SK-N-SH (cell line): ENCODE measurements at regions not wholly inside any gene's neighbourhood (a gene's known extent, or its start where the extent isn't known, plus 50 kb on each side); places are given as distances from the start of the nearest gene placed in this dataset.

Experiments
- CTCF ChIA-PET: fragments of 300-600, 350-600 bp; formaldehyde crosslinking; extraction: SDS; loops from one replicate; lab custom pipeline; 2021; lab: Yijun Ruan, JAX
- POLR2A ChIA-PET: fragments of 350-600 bp; sonication (Branson Sonifier 250); formaldehyde crosslinking; extraction: SDS; loops from one replicate; lab custom pipeline; 2020; ENCODE audit warnings: antibody characterized with exemption, inconsistent platforms; lab: Yijun Ruan, JAX
- DNase-seq: peaks from one replicate; pipeline ENCODE4 v3.0.0; 2012
- H2AFZ ChIP-seq: fragments of 200-600 bp; sonication (generic); 2 replicates; pipeline ENCODE4 v1.8.1; 2016; ENCODE audit warnings: antibody characterized with exemption, mild to moderate bottlenecking, low read depth
- H3F3A ChIP-seq: fragments of 200-600 bp; sonication (generic); replicated peaks from 2 replicates; pipeline ENCODE3; 2016; ENCODE audit warnings: antibody characterized with exemption, mild to moderate bottlenecking; ENCODE audit not compliant: insufficient read depth
- H3K27ac ChIP-seq, 2 experiments: fragments of 200-500 bp in 1 of 2; fragments of 200-600 bp in 1 of 2; sonication (Bioruptor generic) in 1 of 2; sonication (generic), shearing (Covaris generic) in 1 of 2; 2 replicates each; pipeline versions ENCODE4 v1.5.1 to v1.6.1; 2014 to 2016; ENCODE audit warnings: low read depth in 2 of 2, inconsistent platforms in 1 of 2, low read length in 1 of 2, mild to moderate bottlenecking in 1 of 2, mixed read lengths in 1 of 2
- H3K27me3 ChIP-seq: fragments of 200-600 bp; sonication (generic), shearing (Covaris generic); 2 replicates; pipeline ENCODE4 v1.6.1; 2016; ENCODE audit warnings: mixed run types; ENCODE audit not compliant: insufficient read depth
- H3K36me3 ChIP-seq, 2 experiments: fragments of 200-500 bp in 1 of 2; fragments of 200-600 bp in 1 of 2; sonication (Bioruptor generic) in 1 of 2; sonication (generic) in 1 of 2; replicated peaks in 1 of 2; 2 replicates each; pipeline versions ENCODE3 to v1.5.1; 2014 to 2016; ENCODE audit warnings: low read length in 1 of 2, mild to moderate bottlenecking in 1 of 2; ENCODE audit not compliant: insufficient read depth in 2 of 2, control insufficient read depth in 1 of 2
- H3K4me1 ChIP-seq, 2 experiments: fragments of 200-500 bp in 1 of 2; fragments of 200-600 bp in 1 of 2; sonication (Bioruptor generic) in 1 of 2; sonication (generic), shearing (Covaris generic) in 1 of 2; 2 replicates each; pipeline versions ENCODE4 v1.5.1 to v1.6.1; 2014 to 2016; ENCODE audit warnings: low read depth in 1 of 2, low read length in 1 of 2, mixed run types in 1 of 2; ENCODE audit not compliant: insufficient read depth in 2 of 2, control insufficient read depth in 1 of 2
- H3K4me2 ChIP-seq: fragments of 200-600 bp; sonication (generic), shearing (Covaris generic); 2 replicates; pipeline ENCODE4 v1.6.1; 2017; ENCODE audit warnings: mixed run types
- H3K4me3 ChIP-seq, 2 experiments: fragments of 200-500 bp in 1 of 2; fragments of 200-600 bp in 1 of 2; sonication (Bioruptor generic) in 1 of 2; sonication (generic), shearing (Covaris generic) in 1 of 2; 2 replicates each; pipeline versions ENCODE4 v1.5.1 to v1.8.1; 2014 to 2016; ENCODE audit warnings: low read depth in 2 of 2, inconsistent platforms in 1 of 2, low read length in 1 of 2, mild to moderate bottlenecking in 1 of 2, mixed read lengths in 1 of 2, moderate library complexity in 1 of 2
- H3K79me2 ChIP-seq: fragments of 200-600 bp; sonication (generic); 2 replicates; pipeline ENCODE4 v1.8.1; 2017; ENCODE audit warnings: mild to moderate bottlenecking; ENCODE audit not compliant: insufficient read depth
- H3K9ac ChIP-seq: fragments of 200-600 bp; sonication (generic); 2 replicates; pipeline ENCODE4 v1.6.1; 2017; ENCODE audit warnings: mixed run types
- H3K9me2 ChIP-seq: fragments of 200-600 bp; sonication (generic); 2 replicates; pipeline ENCODE4 v1.6.1; 2017; ENCODE audit warnings: mixed run types
- H3K9me3 ChIP-seq: fragments of 200-600 bp; sonication (generic); 2 replicates; pipeline ENCODE4 v1.6.1; 2017; ENCODE audit warnings: mixed run types, mild to moderate bottlenecking, moderate library complexity
- H4K20me1 ChIP-seq: fragments of 200-600 bp; sonication (generic); 2 replicates; pipeline ENCODE4 v1.6.1; 2017; ENCODE audit warnings: mild to moderate bottlenecking, mixed run types; ENCODE audit not compliant: insufficient read depth
- ELF1 ChIP-seq: IDR thresholded peaks from 2 replicates; pipeline ENCODE4 v1.4.0; 2012
- EZH2phosphoT487 ChIP-seq: fragments of 200-600 bp; sonication (generic); IDR thresholded peaks from 2 replicates; pipeline ENCODE4 v1.6.1; 2017; ENCODE audit warnings: low read depth, mixed run types, mild to moderate bottlenecking, antibody characterized with exemption, moderate library complexity, borderline replicate concordance
- FOSL2 ChIP-seq: IDR thresholded peaks from 2 replicates; pipeline ENCODE4 v1.4.0; 2012; ENCODE audit warnings: low read depth, mild to moderate bottlenecking, moderate library complexity, borderline replicate concordance
- FOXM1 ChIP-seq: IDR thresholded peaks from 2 replicates; pipeline ENCODE4 v1.4.0; 2012; ENCODE audit warnings: low read depth, mild to moderate bottlenecking
- MXI1 ChIP-seq: IDR thresholded peaks from 2 replicates; pipeline ENCODE4 v1.6.1; 2012; ENCODE audit warnings: mild to moderate bottlenecking, low read depth, low read length, improper control_type of control experiment
- NRF1 ChIP-seq: IDR thresholded peaks from 2 replicates; pipeline ENCODE4 v1.6.1; 2012; ENCODE audit warnings: low read depth, mild to moderate bottlenecking, low read length
- POLR2AphosphoS5 ChIP-seq: IDR thresholded peaks from 2 replicates; pipeline ENCODE4 v1.6.1; 2012; ENCODE audit warnings: low read depth, low read length
- RXRA ChIP-seq: IDR thresholded peaks from 2 replicates; pipeline ENCODE4 v1.4.0; 2012; ENCODE audit warnings: low read depth, mild to moderate bottlenecking, borderline replicate concordance
- SIN3A ChIP-seq: IDR thresholded peaks from 2 replicates; pipeline ENCODE4 v1.6.1; 2012; ENCODE audit warnings: low read depth, mild to moderate bottlenecking, low read length, moderate library complexity, borderline replicate concordance
- USF2 ChIP-seq: fragments of 150-350 bp; IDR thresholded peaks from 2 replicates; pipeline ENCODE4 v1.6.1; 2017; ENCODE audit warnings: antibody characterized with exemption, low read length, low read depth, borderline replicate concordance
- YY1 ChIP-seq: IDR thresholded peaks from 2 replicates; pipeline ENCODE4 v1.4.0; 2012; ENCODE audit warnings: low read depth, mild to moderate bottlenecking
- ZBTB33 ChIP-seq: IDR thresholded peaks from 2 replicates; pipeline ENCODE4 v1.4.0; 2012; ENCODE audit warnings: low read depth, borderline replicate concordance
- WGBS: methylation state at CpG from one replicate; pipeline ENCODE4 v1.1.6; 2017; ENCODE audit warnings: low lambda C conversion rate; 5-methylcytosine and 5-hydroxymethylcytosine counted together
- TF ChIP-seq, protein P1 (sequence below): IDR thresholded peaks from 2 replicates; pipeline ENCODE4 v1.6.1; 2012; ENCODE audit warnings: mild to moderate bottlenecking, low read depth, low read length, moderate library complexity

- Histone ChIP-seq H3K4me2 (no peak overlapping the region), H3K4me1 (no peaks in the 10 kb centered on the region), H3F3A (no peaks in the 10 kb centered on the region), H3K9me3 (no peaks in the 10 kb centered on the region), H3K27me3 (no peaks in the 10 kb centered on the region), H3K27ac (no peak overlapping the region), H3K4me3 (no peak overlapping the region), H4K20me1 (no peaks in the 10 kb centered on the region), H3K36me3 (no peaks in the 10 kb centered on the region), H2AFZ (no peak overlapping the region), H3K9me2 (no peaks in the 10 kb centered on the region), H3K79me2 (no peaks in the 10 kb centered on the region), H3K9ac (no peak overlapping the region)
- ChIA-PET POLR2A (no interaction called here), CTCF (no interaction called here)
- no peak for DNase-seq
- no peak for TF ChIP-seq RXRA
- TF ChIP-seq, protein P1, sequence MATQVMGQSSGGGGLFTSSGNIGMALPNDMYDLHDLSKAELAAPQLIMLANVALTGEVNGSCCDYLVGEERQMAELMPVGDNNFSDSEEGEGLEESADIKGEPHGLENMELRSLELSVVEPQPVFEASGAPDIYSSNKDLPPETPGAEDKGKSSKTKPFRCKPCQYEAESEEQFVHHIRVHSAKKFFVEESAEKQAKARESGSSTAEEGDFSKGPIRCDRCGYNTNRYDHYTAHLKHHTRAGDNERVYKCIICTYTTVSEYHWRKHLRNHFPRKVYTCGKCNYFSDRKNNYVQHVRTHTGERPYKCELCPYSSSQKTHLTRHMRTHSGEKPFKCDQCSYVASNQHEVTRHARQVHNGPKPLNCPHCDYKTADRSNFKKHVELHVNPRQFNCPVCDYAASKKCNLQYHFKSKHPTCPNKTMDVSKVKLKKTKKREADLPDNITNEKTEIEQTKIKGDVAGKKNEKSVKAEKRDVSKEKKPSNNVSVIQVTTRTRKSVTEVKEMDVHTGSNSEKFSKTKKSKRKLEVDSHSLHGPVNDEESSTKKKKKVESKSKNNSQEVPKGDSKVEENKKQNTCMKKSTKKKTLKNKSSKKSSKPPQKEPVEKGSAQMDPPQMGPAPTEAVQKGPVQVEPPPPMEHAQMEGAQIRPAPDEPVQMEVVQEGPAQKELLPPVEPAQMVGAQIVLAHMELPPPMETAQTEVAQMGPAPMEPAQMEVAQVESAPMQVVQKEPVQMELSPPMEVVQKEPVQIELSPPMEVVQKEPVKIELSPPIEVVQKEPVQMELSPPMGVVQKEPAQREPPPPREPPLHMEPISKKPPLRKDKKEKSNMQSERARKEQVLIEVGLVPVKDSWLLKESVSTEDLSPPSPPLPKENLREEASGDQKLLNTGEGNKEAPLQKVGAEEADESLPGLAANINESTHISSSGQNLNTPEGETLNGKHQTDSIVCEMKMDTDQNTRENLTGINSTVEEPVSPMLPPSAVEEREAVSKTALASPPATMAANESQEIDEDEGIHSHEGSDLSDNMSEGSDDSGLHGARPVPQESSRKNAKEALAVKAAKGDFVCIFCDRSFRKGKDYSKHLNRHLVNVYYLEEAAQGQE, result no peak
- 0% methylated on average over 1 of the region's 1 CpG for WGBS
Observed at GRCh38 chr2:80715433-80715832, 410.9 kb upstream of the LRRTM1 start.

GRCh38 chr2:80711915-80712314 lies 407.4 kb upstream of the LRRTM1 start:
- H3K4me3 ChIP-seq, result no peak overlapping the region
- no peak for TF ChIP-seq MXI1
- no peak for TF ChIP-seq SIN3A
- TF ChIP-seq ZBTB33, result no peak
- no peak for TF ChIP-seq POLR2AphosphoS5
- TF ChIP-seq EZH2phosphoT487, result no peak
- TF ChIP-seq FOSL2, result no peak
- TF ChIP-seq YY1, result no peak
- no peak for TF ChIP-seq RXRA
- no peak for TF ChIP-seq NRF1
- TF ChIP-seq ELF1, result no peak
- TF ChIP-seq FOXM1, result no peak
- no peak for TF ChIP-seq USF2
- no peaks in the 10 kb centered on the region for H3K36me3 ChIP-seq
- H2AFZ ChIP-seq, result no peak overlapping the region
- POLR2A ChIA-PET, result no interaction called here
- CTCF ChIA-PET, result no interaction called here
- H3K4me2 ChIP-seq, result no peak overlapping the region
- H3K9me2 ChIP-seq, result no peaks in the 10 kb centered on the region
- DNase-seq, result no peak
- no peaks in the 10 kb centered on the region for H3K9me3 ChIP-seq
- no peaks in the 10 kb centered on the region for H3K4me1 ChIP-seq
- no peaks in the 10 kb centered on the region for H3F3A ChIP-seq
- H3K79me2 ChIP-seq, result no peaks in the 10 kb centered on the region
- H3K27ac ChIP-seq, result no peak overlapping the region
- H4K20me1 ChIP-seq, result no peaks in the 10 kb centered on the region
- no peak overlapping the region for H3K9ac ChIP-seq
- no peaks in the 10 kb centered on the region for H3K27me3 ChIP-seq
